ENCODE measurements at regions not wholly inside any gene's neighbourhood (a gene's known extent, or its start where the extent isn't known, plus 50 kb on each side); places are given as distances from the start of the nearest gene placed in this dataset.

DNA sequence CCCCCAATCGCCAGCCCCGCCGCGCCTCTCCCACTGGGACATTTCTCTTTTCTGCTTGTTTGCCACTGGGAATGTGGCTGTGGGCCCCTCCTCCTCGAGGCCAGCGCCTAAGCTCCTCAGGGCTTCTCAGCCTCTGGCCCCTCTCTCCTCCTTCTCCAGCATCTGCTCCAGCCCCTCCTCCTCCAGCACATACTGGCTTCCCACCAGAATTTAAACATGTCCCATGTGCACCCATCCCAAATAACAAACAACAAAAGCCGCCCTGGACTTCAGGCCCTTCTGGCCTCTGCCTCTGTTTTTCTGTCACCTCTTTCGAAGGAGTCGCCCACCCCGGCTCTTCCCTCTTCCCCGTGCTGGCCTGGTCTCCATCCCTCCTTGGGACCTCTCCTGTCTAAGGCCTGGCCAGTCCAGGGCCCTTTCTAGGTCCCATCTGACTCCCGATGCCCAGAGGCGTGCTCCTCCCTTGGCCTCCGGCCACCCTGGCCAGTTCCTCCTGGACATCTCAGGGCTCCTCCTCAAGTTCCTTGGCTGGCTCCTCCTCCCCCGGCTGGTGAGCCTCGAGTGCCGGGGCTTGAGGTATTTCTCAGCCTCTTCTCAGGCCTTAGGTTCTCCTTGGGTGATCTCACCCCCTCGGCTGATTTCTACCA lies 94.6 kb upstream of the SLC6A6 start:
- DNase-seq (ENCODE audit: low read depth in 1 of 2, low spot score in 1 of 2), result no peak

- no peak for DNase-seq (ENCODE audit: low read depth in 1 of 2, low spot score in 1 of 2)
Measured at GRCh38 chr3:14311729-14312128, 90.7 kb upstream of the SLC6A6 start.

- DNase-seq (ENCODE audit: low read depth in 1 of 2, low spot score in 1 of 2), result no peak
Measured at GRCh38 chr3:14312375-14312774, 90.0 kb upstream of the SLC6A6 start.

- no peak for DNase-seq (ENCODE audit: low read depth in 1 of 2, low spot score in 1 of 2)
Measured at GRCh38 chr3:14317057-14317553, 85.3 kb upstream of the SLC6A6 start.

GRCh38 chr3:14318646-14319045 lies 83.8 kb upstream of the SLC6A6 start:
- DNase-seq (ENCODE audit: low read depth in 1 of 2, low spot score in 1 of 2), result no peak

- DNase-seq (ENCODE audit: low read depth in 1 of 2, low spot score in 1 of 2), result no peak
Measured at GRCh38 chr3:14319654-14320182, 82.7 kb upstream of the SLC6A6 start.

GRCh38 chr3:14320219-14320618 lies 82.2 kb upstream of the SLC6A6 start:
- no peak for DNase-seq (ENCODE audit: low read depth in 1 of 2, low spot score in 1 of 2)

DNA sequence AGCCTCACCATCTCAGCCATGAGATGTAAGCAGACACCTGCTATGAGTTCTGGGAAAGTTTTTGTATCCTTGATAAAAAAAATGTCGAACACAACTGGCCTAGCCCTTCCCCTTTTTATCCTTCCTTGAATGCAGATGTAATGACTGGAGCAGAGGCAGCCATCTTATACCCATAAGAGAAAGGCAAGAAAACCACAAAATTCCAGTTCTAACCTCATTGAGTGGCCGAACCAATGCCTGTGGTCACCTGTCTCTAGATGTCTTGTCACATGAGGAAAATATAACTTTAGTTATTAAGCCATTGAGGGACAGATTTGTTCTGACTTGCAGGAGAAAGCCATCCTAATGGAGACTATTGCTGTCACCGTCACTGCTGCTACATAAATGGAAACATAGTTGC lies 80.4 kb upstream of the SLC6A6 start:
- no peak for DNase-seq (ENCODE audit: low read depth in 1 of 2, low spot score in 1 of 2)

DNA sequence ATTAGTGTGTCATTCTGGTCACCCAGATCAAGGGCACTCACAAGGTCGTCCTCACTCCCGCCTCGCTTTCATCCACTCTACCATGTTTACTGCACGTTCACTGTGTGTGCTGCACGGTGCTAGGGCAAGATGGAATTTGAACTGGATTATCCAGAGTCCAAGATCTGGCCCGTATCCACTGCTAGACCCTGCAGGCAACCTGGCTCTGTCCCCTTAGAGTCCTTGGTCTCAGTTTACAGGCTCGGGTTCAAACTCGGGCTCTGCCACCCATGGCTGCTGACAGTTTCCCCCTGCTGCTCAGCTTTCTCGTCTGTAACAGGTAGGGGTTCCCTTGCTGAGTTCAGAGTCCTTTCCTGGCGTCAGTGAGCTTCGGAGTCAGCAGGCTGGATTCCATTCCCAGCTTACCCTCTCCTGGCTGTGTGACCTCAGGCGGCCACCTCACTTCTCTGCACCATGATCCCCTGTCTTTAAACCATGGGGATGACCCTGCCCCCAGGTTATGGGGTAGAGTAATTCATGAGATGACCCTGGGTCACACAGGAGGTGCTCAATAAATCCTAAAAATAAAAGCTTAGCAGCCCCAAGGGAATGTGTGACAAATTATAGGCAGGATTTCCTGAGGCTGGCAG lies 79.6 kb upstream of the SLC6A6 start:
- DNase-seq (ENCODE audit: low read depth in 1 of 2, low spot score in 1 of 2), result no peak

- no peak for DNase-seq (ENCODE audit: low read depth in 1 of 2, low spot score in 1 of 2)
Measured at GRCh38 chr3:14323401-14324223, 78.8 kb upstream of the SLC6A6 start.

GRCh38 chr3:14324224-14324944 lies 78.0 kb upstream of the SLC6A6 start:
- DNase-seq (ENCODE audit: low read depth in 1 of 2, low spot score in 1 of 2), result no peak

DNA sequence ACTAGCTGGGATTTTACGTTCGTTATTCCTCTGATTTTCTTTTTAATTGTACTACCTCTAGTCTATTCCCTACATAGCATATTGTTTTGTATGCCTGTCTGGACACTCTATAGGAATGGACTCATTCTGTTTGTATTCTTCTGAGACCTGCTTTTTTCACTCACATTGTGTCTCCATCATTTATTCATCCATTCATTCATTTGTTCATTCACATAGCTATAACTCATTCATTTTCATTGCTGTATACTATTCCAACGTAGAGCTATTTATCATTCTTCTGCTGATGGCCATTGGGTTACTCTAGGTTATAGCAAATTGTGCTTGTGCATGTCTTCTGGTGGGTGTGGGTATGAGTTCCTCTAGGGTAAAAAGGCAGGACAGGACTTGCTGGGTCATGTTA lies 74.0 kb upstream of the SLC6A6 start:
- no peak for DNase-seq (ENCODE audit: low read depth in 1 of 2, low spot score in 1 of 2)

GRCh38 chr3:14329116-14329830 lies 73.1 kb upstream of the SLC6A6 start:
- no peak for DNase-seq (ENCODE audit: low read depth in 1 of 2, low spot score in 1 of 2)

DNA sequence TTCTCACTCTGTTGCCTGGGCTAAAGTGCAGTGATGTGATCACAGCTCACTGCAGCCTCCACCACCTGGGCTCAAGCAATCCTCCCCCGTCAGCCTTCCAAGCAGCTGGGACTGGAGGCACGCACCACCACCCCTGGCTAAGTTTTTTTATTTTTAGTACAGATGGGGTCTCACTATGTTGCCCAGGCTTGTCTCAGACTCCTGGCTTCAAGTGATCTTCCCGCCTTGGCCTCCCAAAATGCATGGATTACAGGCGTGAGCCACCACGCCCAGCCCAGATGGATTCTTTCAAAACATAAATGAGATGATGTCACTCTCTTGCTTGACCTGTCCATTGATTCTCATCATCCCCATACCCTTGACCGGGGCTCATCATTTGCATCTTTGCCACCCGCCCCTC lies 72.6 kb upstream of the SLC6A6 start:
- no peak for DNase-seq (ENCODE audit: low read depth in 1 of 2, low spot score in 1 of 2)

DNA sequence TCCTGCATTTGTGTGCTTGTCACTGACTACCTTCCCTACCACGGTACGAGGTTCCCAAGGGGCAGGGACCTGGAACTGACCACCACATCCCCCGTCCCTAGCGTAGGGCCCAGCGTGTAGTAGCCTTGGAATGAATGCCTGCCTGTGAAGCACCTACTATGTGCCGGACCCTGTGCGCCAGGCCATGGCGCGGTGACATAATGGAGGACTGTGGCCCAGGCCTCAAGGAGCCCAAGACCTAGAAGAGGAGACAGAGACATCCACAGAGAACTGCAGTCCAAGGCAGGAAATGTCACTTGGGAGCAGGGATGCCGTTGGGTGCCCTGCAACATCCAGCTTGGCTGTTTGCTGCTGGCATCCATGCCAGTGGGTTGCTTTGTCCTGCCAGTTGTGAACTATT lies 71.9 kb upstream of the SLC6A6 start:
- no peak for DNase-seq (ENCODE audit: low read depth in 1 of 2, low spot score in 1 of 2)

DNA sequence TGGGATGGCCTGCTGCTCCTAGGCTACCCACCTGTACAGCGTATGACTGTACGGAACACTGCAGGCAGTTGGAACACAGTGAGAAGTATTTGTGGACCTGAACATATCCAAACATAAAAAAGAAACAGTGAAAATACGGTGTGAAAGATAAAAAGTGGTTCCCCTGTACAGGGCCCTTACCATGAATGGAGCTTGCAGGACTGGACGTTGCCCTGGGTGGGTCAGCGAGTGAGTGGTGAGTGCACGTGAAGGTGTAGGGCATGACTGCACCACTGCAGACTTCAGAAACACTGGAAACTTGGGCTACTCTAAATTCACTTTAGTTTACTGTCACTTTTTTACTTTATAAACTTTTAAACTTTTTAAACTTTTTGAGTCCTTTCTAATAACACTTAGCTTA lies 71.2 kb upstream of the SLC6A6 start:
- DNase-seq (ENCODE audit: low read depth in 1 of 2, low spot score in 1 of 2), result no peak

- no peak for DNase-seq (ENCODE audit: low read depth in 1 of 2, low spot score in 1 of 2)
Measured at GRCh38 chr3:14332392-14332791, 70.0 kb upstream of the SLC6A6 start.

GRCh38 chr3:14333215-14333614 lies 69.2 kb upstream of the SLC6A6 start:
- no peak for DNase-seq (ENCODE audit: low read depth in 1 of 2, low spot score in 1 of 2)

- no peak for DNase-seq (ENCODE audit: low read depth in 1 of 2, low spot score in 1 of 2)
Measured at GRCh38 chr3:14333621-14334020, 68.8 kb upstream of the SLC6A6 start.

DNA sequence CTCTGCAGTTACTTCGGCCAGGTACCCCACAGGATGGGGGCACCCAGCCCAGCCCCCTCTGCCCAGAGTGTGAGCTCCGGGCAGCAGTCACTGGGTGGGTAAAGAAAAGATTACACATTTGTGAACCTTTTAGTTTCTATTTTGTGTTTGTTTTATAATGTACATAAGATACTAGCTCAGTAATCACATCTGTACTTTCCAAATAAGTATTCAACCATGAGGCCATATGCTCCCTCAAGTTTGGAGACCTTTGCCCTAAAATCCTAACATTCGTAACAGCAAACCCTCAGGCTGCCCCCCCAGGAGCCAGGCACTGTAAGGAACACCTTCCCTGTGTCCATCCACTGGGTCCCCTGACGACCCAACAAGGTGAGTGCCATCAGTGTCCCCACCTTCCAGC lies 68.3 kb upstream of the SLC6A6 start:
- no peak for DNase-seq (ENCODE audit: low read depth in 1 of 2, low spot score in 1 of 2)

DNA sequence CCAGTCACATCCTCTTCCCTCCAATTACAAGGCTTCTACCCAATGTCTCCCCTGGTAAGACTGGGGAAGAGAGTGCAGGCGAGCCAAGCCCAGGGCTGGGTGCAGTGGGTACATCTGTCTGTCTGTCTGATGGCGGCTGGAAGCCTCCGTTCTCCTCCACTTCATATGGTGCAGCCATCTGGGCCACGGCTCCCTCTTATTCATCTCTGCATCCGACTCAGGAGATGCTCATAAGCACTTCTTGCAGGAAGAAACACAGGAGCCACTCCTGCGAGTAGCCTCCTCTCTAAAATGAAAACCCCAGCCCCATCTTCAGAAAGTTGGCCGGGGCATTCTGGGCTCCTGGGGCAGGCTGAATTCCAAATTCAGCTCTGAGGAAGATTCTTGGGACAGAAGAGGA lies 67.5 kb upstream of the SLC6A6 start:
- DNase-seq (ENCODE audit: low read depth in 1 of 2, low spot score in 1 of 2), result no peak

All from activated CD4-positive, alpha-beta T cell treated with anti-CD3 and anti-CD28 coated beads, Interleukin-2, amount 50 U/mL, for 24 hours (primary cell).